Activated CD8-positive, alpha-beta T cell treated with anti-CD3 and anti-CD28 coated beads, Interleukin-2, amount 10 ng/mL, durations not matched to agents 7 days and 5 days (primary cell): ENCODE measurements at regions not wholly inside any gene's neighbourhood (a gene's known extent, or its start where the extent isn't known, plus 50 kb on each side); places are given as distances from the start of the nearest gene placed in this dataset.

Source experiments
- ATAC-seq: fragments of 150-1000 bp; cut with Tn5 transposase; one replicate; pipeline ENCODE4 v1.10.0; 2021; ENCODE audit warnings: moderate library complexity
- CTCF ChIA-PET: fragments of 350-600 bp; sonication (Branson Sonifier 250); formaldehyde crosslinking; loops from one replicate; lab custom pipeline; 2021; ENCODE audit warnings: antibody characterized with exemption; lab: Charles Lee
- POLR2A ChIA-PET: fragments of 350-600 bp; sonication (Branson Sonifier 250); formaldehyde crosslinking; loops from one replicate; lab custom pipeline; 2021; ENCODE audit warnings: antibody characterized with exemption; lab: Charles Lee
- DNase-seq: peaks from one replicate; pipeline ENCODE4 v3.0.0-alpha.2; 2020
- H3K27ac Mint-ChIP-seq: one replicate; pipeline ENCODE4 v1.8.0; 2021; ENCODE audit warnings: mild to moderate bottlenecking, mixed read lengths
- H3K27me3 Mint-ChIP-seq: one replicate; pipeline ENCODE4 v1.8.0; 2021; ENCODE audit warnings: low read depth, mixed read lengths
- H3K36me3 Mint-ChIP-seq: one replicate; pipeline ENCODE4 v1.8.0; 2021; ENCODE audit warnings: low read depth, mixed read lengths
- H3K4me1 Mint-ChIP-seq: one replicate; pipeline ENCODE4 v1.8.0; 2021; ENCODE audit warnings: low read depth, mixed read lengths
- H3K4me3 Mint-ChIP-seq: one replicate; pipeline ENCODE4 v1.8.0; 2021; ENCODE audit warnings: mild to moderate bottlenecking, mixed read lengths
- H3K9me3 Mint-ChIP-seq: one replicate; pipeline ENCODE4 v1.8.0; 2022; ENCODE audit warnings: mixed read lengths; ENCODE audit not compliant: insufficient read depth

GRCh38 chr2:147385600-147385999 lies 459.2 kb upstream of the ACVR2A start:
- H3K27me3 Mint-ChIP-seq = peaks cover 13% of the 10 kb centered on the region
- DNase-seq (no peak), ATAC-seq (no peak)
- H3K4me1 Mint-ChIP-seq = no peaks in the 10 kb centered on the region
- H3K9me3 Mint-ChIP-seq = no peaks in the 10 kb centered on the region
- H3K27ac Mint-ChIP-seq = no peak overlapping the region
- no peak overlapping the region for H3K4me3 Mint-ChIP-seq
- no peaks in the 10 kb centered on the region for H3K36me3 Mint-ChIP-seq
- ChIA-PET POLR2A (no interaction called here), CTCF (no interaction called here)

GRCh38 chr2:147384659-147385058 lies 460.2 kb upstream of the ACVR2A start:
- H3K27me3 Mint-ChIP-seq = peaks cover 11% of the 10 kb centered on the region

GRCh38 chr2:147382322-147382948 lies 462.4 kb upstream of the ACVR2A start:
- Mint-ChIP-seq H3K27ac (no peak overlapping the region), H3K4me3 (no peak overlapping the region), H3K9me3 (no peaks in the 10 kb centered on the region), H3K27me3 (peaks cover 2% of the 10 kb centered on the region), H3K36me3 (no peaks in the 10 kb centered on the region), H3K4me1 (no peaks in the 10 kb centered on the region)
- ATAC-seq = no peak
- ChIA-PET POLR2A (no interaction called here), CTCF (no interaction called here)
- DNase-seq = no peak

More at GRCh38 chr2:147384659-147385058, 460.2 kb upstream of the ACVR2A start:
- ChIA-PET POLR2A (no interaction called here), CTCF (no interaction called here)
- Mint-ChIP-seq H3K36me3 (no peaks in the 10 kb centered on the region), H3K4me1 (no peaks in the 10 kb centered on the region), H3K9me3 (no peaks in the 10 kb centered on the region), H3K4me3 (no peak overlapping the region), H3K27ac (no peak overlapping the region)
- ATAC-seq (no peak), DNase-seq (no peak)

GRCh38 chr2:147378403-147378802 lies 466.4 kb upstream of the ACVR2A start:
- no peaks in the 10 kb centered on the region for H3K9me3 Mint-ChIP-seq
- no peak overlapping the region for H3K4me3 Mint-ChIP-seq
- no peak overlapping the region for H3K27ac Mint-ChIP-seq
- ChIA-PET CTCF (no interaction called here), POLR2A (no interaction called here)
- H3K4me1 Mint-ChIP-seq = peaks cover 4% of the 10 kb centered on the region
- no peak for DNase-seq
- no peaks in the 10 kb centered on the region for H3K36me3 Mint-ChIP-seq
- ATAC-seq = no peak
- H3K27me3 Mint-ChIP-seq = peaks cover 3% of the 10 kb centered on the region

DNA sequence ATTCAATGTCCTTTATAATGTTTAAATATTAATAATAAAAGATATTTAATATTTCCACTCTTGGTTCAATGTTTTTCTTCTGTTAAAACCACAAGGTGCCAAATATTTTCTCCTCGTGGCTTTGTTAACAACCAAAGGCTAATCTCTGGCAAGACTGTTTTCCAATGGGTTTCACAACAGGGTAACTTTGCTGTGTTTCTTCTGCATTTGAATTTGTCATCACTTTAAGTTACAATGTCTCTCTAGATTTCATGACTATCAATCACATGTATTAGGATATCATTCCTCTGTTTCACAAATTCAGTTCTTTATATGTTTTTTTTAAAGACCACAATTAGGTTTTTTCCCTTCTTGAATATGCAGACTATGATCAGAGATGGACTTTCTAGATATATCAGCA lies 469.8 kb upstream of the ACVR2A start:
- Mint-ChIP-seq H3K4me3 (no peak overlapping the region), H3K9me3 (no peaks in the 10 kb centered on the region), H3K27ac (no peak overlapping the region), H3K4me1 (peaks cover 4% of the 10 kb centered on the region), H3K27me3 (peaks cover 9% of the 10 kb centered on the region), H3K36me3 (no peaks in the 10 kb centered on the region)
- CTCF ChIA-PET = no interaction called here
- POLR2A ChIA-PET = no interaction called here
- no peak for ATAC-seq
- DNase-seq = no peak

- no peak for DNase-seq
- no peak overlapping the region for H3K27ac Mint-ChIP-seq
Observed at GRCh38 chr2:147374423-147374811, 470.4 kb upstream of the ACVR2A start.

DNA sequence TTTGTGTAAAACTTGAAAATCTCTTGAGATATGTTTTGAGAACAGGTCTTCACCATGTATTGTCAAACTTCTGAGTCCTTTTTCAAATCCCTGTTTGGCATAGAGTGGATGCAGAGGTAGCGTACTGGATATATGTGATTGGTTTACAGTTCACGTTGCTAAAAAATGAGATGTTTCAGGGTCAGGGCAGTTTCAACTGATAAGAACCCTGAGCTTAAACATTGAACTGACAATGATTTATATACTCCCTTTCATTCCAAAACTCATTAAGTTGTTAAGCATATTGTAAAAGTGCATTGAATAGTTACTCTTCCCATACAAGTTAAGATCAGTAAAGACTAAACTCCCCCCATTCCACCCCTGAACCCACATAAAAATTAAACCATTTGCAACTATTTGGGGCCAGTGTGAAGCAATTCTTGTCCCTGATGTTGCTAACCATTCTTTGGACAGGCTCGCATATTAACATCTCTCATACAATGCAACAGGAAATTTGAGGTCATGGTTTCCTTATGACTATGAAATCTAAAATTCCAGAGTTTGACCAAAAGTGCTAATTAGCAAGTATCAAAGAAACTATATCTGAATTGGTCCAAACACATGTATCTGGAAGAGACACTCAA lies 470.9 kb upstream of the ACVR2A start:
- DNase-seq (no peak), ATAC-seq (no peak)
- Mint-ChIP-seq H3K27me3 (peaks cover 9% of the 10 kb centered on the region), H3K4me3 (no peak overlapping the region), H3K36me3 (no peaks in the 10 kb centered on the region), H3K4me1 (peaks cover 4% of the 10 kb centered on the region), H3K27ac (no peak overlapping the region), H3K9me3 (no peaks in the 10 kb centered on the region)
- CTCF ChIA-PET = no interaction called here
- POLR2A ChIA-PET = no interaction called here

More at GRCh38 chr2:147374423-147374811, 470.4 kb upstream of the ACVR2A start:
- ChIA-PET POLR2A (no interaction called here), CTCF (no interaction called here)
- Mint-ChIP-seq H3K4me3 (no peak overlapping the region), H3K4me1 (peaks cover 4% of the 10 kb centered on the region), H3K27me3 (peaks cover 9% of the 10 kb centered on the region), H3K36me3 (no peaks in the 10 kb centered on the region), H3K9me3 (no peaks in the 10 kb centered on the region)
- no peak for ATAC-seq

DNA sequence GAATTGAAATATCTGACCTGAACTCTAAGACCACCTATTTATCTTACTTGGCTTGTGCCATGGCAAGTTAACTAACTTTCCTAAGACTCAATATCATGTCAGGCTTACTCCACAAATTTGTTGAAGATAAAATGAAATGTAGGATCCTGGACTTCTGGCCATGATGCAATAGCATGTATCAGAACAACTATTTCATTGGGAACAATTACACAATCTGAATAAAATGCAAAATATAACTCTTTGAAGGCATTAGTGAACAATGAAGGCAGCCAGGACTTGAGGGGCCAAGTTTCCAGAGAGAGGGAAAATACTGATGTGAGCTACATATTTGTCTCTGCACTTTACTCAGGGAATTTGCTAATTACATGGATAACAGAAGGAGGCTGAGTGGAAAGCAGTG lies 476.5 kb upstream of the ACVR2A start:
- no peak for DNase-seq
- ChIA-PET CTCF (no interaction called here), POLR2A (no interaction called here)
- no peak for ATAC-seq
- H3K4me1 Mint-ChIP-seq = peaks cover 10% of the 10 kb centered on the region
- H3K27me3 Mint-ChIP-seq = peaks cover 5% of the 10 kb centered on the region
- H3K9me3 Mint-ChIP-seq = peaks cover 4% of the 10 kb centered on the region
- H3K27ac Mint-ChIP-seq = no peak overlapping the region
- H3K36me3 Mint-ChIP-seq = no peaks in the 10 kb centered on the region
- no peak overlapping the region for H3K4me3 Mint-ChIP-seq

DNA sequence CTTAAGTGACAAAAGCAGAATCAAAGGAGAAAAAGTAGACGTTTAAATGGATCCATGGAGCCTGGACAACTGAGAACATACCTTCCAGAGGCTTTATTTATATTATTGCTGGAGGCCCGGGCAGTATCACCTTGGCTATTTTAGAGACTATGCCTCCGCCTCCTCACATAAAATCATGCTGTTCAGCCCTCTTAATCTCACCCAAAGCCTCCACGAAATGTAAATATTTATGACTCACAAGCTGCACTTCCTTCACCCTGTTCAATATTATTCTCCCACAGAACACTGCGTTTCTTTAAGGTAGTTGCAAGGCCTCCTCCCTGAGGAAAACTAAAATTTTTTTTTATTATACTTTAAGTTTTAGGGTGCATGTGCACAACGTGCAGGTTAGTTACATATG lies 478.6 kb upstream of the ACVR2A start:
- Mint-ChIP-seq H3K4me3 (no peak overlapping the region), H3K4me1 (peaks cover 10% of the 10 kb centered on the region), H3K27me3 (no peaks in the 10 kb centered on the region), H3K9me3 (peaks cover 4% of the 10 kb centered on the region), H3K27ac (no peak overlapping the region), H3K36me3 (no peaks in the 10 kb centered on the region)
- ATAC-seq (no peak), DNase-seq (no peak)
- CTCF ChIA-PET = no interaction called here
- POLR2A ChIA-PET = no interaction called here

- no peaks in the 10 kb centered on the region for H3K27me3 Mint-ChIP-seq
- ATAC-seq = no peak
- peaks cover 4% of the 10 kb centered on the region for H3K9me3 Mint-ChIP-seq
- DNase-seq = no peak
- H3K36me3 Mint-ChIP-seq = no peaks in the 10 kb centered on the region
- no peak overlapping the region for H3K27ac Mint-ChIP-seq
- H3K4me1 Mint-ChIP-seq = peaks cover 10% of the 10 kb centered on the region
- POLR2A ChIA-PET = no interaction called here
- no peak overlapping the region for H3K4me3 Mint-ChIP-seq
- CTCF ChIA-PET = no interaction called here
Observed at GRCh38 chr2:147365622-147366021, 479.2 kb upstream of the ACVR2A start.

GRCh38 chr2:147364597-147364996 lies 480.2 kb upstream of the ACVR2A start:
- peaks cover 10% of the 10 kb centered on the region for H3K4me1 Mint-ChIP-seq
- POLR2A ChIA-PET = no interaction called here
- peak overlapping the region; percentile 40 for H3K27ac Mint-ChIP-seq
- H3K27me3 Mint-ChIP-seq = no peaks in the 10 kb centered on the region
- peak; percentile 57 for ATAC-seq
- no peaks in the 10 kb centered on the region for H3K36me3 Mint-ChIP-seq
- DNase-seq = peak; percentile 21
- CTCF ChIA-PET = no interaction called here
- H3K9me3 Mint-ChIP-seq = peaks cover 4% of the 10 kb centered on the region
- peak overlapping the region; percentile 3 for H3K4me3 Mint-ChIP-seq

GRCh38 chr2:147363181-147363580 lies 481.6 kb upstream of the ACVR2A start:
- Mint-ChIP-seq H3K27ac (no peak overlapping the region), H3K4me1 (peaks cover 10% of the 10 kb centered on the region), H3K4me3 (no peak overlapping the region), H3K9me3 (peaks cover 4% of the 10 kb centered on the region), H3K36me3 (no peaks in the 10 kb centered on the region), H3K27me3 (peaks cover 3% of the 10 kb centered on the region)
- ChIA-PET POLR2A (no interaction called here), CTCF (no interaction called here)
- DNase-seq (no peak), ATAC-seq (no peak)
